ENCODE measurements at regions not wholly inside any gene's neighbourhood (a gene's known extent, or its start where the extent isn't known, plus 50 kb on each side); places are given as distances from the start of the nearest gene placed in this dataset.

GRCh38 chr20:48557380-48557779, 270.4 kb downstream of the PREX1 start:
- WGBS (ENCODE audit: insufficient coverage, low coverage, low lambda C conversion rate, missing lambda C conversion rate), result 62% methylated on average over 3 of the region's 3 CpGs
- H3K4me3 ChIP-seq, result no peak overlapping the region
- no peaks in the 10 kb centered on the region for H3K4me1 ChIP-seq
- no peak for ATAC-seq
- TF ChIP-seq POLR2A (IDR thresholded peaks at IDR 0.05), result no peak
- TF ChIP-seq CTCF (IDR thresholded peaks at IDR 0.05), result no peak
- intact Hi-C loops (cut with DNase I), result no loop called here
- no peaks in the 10 kb centered on the region for H3K9me3 ChIP-seq
- H3K27me3 ChIP-seq, result no peaks in the 10 kb centered on the region
- H3K36me3 ChIP-seq, result no peaks in the 10 kb centered on the region
- no peak overlapping the region for H3K27ac ChIP-seq
- DNase-seq, result no peak

GRCh38 chr20:48556956-48557355, 270.8 kb downstream of the PREX1 start:
- 30% methylated on average over 6 of the region's 6 CpGs for WGBS (ENCODE audit: insufficient coverage, low coverage, low lambda C conversion rate, missing lambda C conversion rate)
- ATAC-seq (no peak), DNase-seq (no peak)
- no peak overlapping the region for H3K4me3 ChIP-seq
- no peak for TF ChIP-seq CTCF (IDR thresholded peaks at IDR 0.05)
- TF ChIP-seq POLR2A (IDR thresholded peaks at IDR 0.05), result no peak
- no peaks in the 10 kb centered on the region for H3K36me3 ChIP-seq
- H3K27ac ChIP-seq, result no peak overlapping the region
- no peaks in the 10 kb centered on the region for H3K9me3 ChIP-seq
- no peaks in the 10 kb centered on the region for H3K4me1 ChIP-seq
- intact Hi-C loops (cut with DNase I), result no loop called here
- H3K27me3 ChIP-seq, result no peaks in the 10 kb centered on the region

GRCh38 chr20:48552550-48552949, 275.2 kb downstream of the PREX1 start:
- TF ChIP-seq CTCF (IDR thresholded peaks at IDR 0.05) (no peak), POLR2A (IDR thresholded peaks at IDR 0.05) (no peak)
- ATAC-seq, result no peak
- 60% methylated on average over 3 of the region's 8 CpGs for WGBS (ENCODE audit: insufficient coverage, low coverage, low lambda C conversion rate, missing lambda C conversion rate)
- H3K9me3 ChIP-seq, result no peaks in the 10 kb centered on the region
- no peaks in the 10 kb centered on the region for H3K36me3 ChIP-seq
- H3K4me3 ChIP-seq, result no peak overlapping the region
- intact Hi-C loops (cut with DNase I), result no loop called here
- no peak for DNase-seq
- no peaks in the 10 kb centered on the region for H3K27me3 ChIP-seq
- no peaks in the 10 kb centered on the region for H3K4me1 ChIP-seq
- no peak overlapping the region for H3K27ac ChIP-seq

GRCh38 chr20:48550814-48551213, 277.0 kb downstream of the PREX1 start:
- DNase-seq, result no peak
- Histone ChIP-seq H3K27ac (no peak overlapping the region), H3K4me3 (no peak overlapping the region), H3K9me3 (no peaks in the 10 kb centered on the region), H3K4me1 (no peaks in the 10 kb centered on the region), H3K27me3 (no peaks in the 10 kb centered on the region), H3K36me3 (no peaks in the 10 kb centered on the region)
- TF ChIP-seq POLR2A (IDR thresholded peaks at IDR 0.05) (no peak), CTCF (IDR thresholded peaks at IDR 0.05) (no peak)
- ATAC-seq, result no peak
- intact Hi-C loops (cut with DNase I), result no loop called here
- 62% methylated on average over 3 of the region's 7 CpGs for WGBS (ENCODE audit: insufficient coverage, low coverage, low lambda C conversion rate, missing lambda C conversion rate)

- no peaks in the 10 kb centered on the region for H3K36me3 ChIP-seq
- no peaks in the 10 kb centered on the region for H3K9me3 ChIP-seq
- TF ChIP-seq POLR2A (IDR thresholded peaks at IDR 0.05) (no peak), CTCF (IDR thresholded peaks at IDR 0.05) (no peak)
Measured at GRCh38 chr20:48547664-48548063, 280.1 kb downstream of the PREX1 start.

More at GRCh38 chr20:48547664-48548063, 280.1 kb downstream of the PREX1 start:
- Histone ChIP-seq H3K4me3 (no peak overlapping the region), H3K27me3 (no peaks in the 10 kb centered on the region), H3K4me1 (no peaks in the 10 kb centered on the region), H3K27ac (no peak overlapping the region)
- ATAC-seq (no peak), DNase-seq (no peak)
- 80% methylated on average over 1 of the region's 7 CpGs for WGBS (ENCODE audit: insufficient coverage, low coverage, low lambda C conversion rate, missing lambda C conversion rate)
- intact Hi-C loops (cut with DNase I), result no loop called here

Data from right lobe of liver (tissue), 6 donors.